ENCODE measurements at regions not wholly inside any gene's neighbourhood (a gene's known extent, or its start where the extent isn't known, plus 50 kb on each side); places are given as distances from the start of the nearest gene placed in this dataset.
A peak's percentile ranks its signal among the peaks of the same experiment; 100 is the strongest.

DNA sequence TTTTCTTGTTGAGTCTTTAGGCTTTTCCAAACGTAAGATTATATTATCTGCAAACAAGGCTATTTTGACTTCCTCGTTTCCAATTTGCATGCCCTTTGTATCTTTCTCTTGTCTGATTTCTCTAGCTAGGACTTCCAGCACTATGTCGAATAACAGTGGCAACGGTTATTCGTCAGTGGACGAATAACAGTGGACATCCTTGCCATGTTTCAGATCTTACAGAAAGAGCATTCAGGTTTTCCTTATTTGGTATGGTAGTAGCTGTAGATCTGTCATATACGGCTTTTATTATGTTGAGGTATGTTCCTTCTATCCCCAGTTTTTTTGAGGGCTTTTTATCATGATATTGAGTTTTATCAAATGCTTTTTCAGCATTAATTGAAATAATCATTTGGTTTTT lies 634.6 kb upstream of the ADGRL3 start:
- DNase-seq (ENCODE audit: insufficient read length, low spot score) (no peak), FAIRE-seq (no peak)

DNA sequence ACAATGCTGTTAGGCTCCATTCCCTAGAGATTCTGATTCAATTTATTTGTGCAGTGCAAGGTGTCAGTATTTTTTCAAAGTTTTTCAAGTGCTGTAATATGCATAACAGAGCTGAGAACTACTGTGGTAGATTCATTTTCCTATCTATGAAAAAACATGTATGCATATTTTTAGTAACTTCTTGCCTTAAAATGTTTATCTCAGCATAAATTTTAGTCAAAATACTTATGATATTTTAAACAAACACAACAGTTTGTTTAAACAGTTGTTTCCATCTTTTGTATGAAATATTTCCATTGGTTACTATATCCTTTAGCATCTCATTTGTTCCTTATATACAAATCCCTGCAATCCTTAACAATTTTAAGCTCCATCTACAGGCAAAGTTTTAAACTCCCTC lies 624.8 kb upstream of the ADGRL3 start:
- FAIRE-seq (no peak), DNase-seq (ENCODE audit: insufficient read length, low spot score) (no peak)

DNA sequence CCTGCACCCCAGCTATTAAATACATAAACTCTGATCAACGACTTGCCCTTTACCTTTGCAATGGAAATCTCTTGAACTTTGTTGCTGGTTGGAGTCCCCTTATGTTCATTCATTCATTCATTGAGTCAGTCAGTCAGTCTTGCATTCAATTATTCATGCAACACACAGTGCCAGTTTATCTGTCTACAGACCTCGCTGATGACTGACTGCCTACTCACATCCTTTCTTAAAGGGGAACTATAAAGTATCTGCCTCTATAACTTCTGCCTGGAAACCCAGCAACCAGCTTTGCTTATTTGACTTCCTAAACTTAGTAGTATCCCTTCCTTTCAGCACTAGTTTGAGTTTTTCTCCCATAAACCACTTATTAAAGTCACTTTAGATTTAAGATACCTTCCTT lies 620.8 kb upstream of the ADGRL3 start:
- no peak for DNase-seq (ENCODE audit: insufficient read length, low spot score)
- no peak for FAIRE-seq

DNA sequence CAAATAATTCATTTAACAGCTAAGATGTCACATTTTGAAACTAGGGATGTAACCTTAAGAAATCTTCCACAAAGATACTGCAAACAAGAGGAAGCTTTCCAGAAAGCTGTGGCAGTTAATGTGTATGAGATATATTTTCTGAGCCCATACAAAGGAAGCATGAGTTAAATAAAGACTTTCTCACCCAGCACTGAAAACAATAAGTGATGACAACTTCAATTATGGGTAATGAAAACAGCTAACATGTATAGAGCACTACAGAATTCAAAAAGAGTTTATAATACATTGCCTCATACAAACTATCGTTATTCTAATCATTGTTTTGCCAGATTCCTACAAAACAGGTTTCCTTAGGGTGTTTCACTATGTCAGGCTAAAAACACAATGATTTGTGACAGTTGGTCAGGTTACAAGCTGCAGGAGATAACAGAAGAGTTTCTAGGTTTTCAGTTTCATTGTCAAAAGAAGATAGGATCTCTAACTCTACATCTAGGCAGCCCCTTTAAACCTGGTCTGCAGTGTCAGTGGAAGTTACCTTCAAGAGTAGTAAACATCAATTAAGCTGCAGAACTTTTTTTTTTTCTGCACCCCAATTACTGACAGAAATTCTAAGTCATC lies 618.1 kb upstream of the ADGRL3 start:
- no peak for FAIRE-seq

DNA sequence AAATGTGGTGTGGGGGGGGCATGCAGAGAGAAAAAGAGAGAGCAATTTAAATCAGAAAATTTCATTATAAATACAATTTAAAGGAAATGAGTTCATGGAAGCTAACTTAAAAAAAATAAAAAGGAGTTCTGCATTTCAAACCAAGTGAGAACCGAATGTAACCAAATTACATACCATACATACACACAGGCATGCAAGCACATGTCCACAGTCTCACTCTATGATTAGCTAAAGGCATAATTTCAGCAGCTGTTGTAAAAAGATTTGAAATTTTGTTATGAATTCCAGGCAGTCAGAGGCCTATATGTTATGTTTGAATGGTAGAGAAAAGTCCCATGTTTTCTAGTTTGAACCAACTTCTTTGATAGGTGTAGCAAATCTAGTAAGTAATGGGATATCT lies 611.6 kb upstream of the ADGRL3 start:
- FAIRE-seq: no peak
- no peak for DNase-seq (ENCODE audit: insufficient read length, low spot score)

More for the DNA sequence above, 618.1 kb upstream of the ADGRL3 start:
- DNase-seq (ENCODE audit: insufficient read length, low spot score): no peak

DNA sequence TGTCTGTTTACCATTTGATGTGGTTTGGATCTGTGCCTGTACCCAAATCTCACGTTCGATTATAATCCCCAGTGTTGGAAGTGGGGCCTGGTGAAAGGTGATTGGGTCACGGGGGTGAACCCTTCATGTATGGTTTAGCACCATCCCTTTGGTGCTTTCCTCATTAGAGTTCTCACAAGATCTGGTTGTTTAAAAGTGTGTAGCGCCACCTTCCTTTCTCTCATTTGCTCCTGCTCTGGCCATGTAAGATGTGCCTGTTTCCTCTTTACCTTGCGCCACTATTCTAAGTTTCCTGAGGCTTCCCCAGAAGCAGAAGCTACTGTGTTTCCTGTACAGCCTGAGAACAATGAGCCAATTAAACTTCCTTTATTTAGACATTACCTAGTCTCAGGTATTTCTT lies 610.7 kb upstream of the ADGRL3 start:
- DNase-seq (ENCODE audit: insufficient read length, low spot score): no peak
- FAIRE-seq: no peak

DNA sequence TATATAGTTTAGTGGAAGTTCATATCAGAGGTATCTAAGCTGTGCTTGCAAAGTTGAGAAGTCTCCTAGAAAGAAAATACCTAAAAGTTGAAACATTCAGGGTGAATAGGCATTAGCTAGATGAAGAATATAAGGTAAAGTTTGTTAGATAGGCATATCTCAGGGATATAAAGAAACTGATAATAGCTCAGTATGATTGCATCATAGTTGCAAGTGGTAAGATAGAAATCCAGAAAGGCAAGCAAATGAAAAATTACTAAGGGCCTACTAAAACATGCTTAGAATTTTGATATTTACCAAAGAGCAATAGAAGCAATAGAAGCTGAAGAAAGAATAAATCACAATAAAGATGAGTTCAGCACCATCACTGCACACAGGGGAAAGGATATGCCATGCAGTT lies 610.0 kb upstream of the ADGRL3 start:
- DNase-seq (ENCODE audit: insufficient read length, low spot score): no peak
- FAIRE-seq: no peak

DNA sequence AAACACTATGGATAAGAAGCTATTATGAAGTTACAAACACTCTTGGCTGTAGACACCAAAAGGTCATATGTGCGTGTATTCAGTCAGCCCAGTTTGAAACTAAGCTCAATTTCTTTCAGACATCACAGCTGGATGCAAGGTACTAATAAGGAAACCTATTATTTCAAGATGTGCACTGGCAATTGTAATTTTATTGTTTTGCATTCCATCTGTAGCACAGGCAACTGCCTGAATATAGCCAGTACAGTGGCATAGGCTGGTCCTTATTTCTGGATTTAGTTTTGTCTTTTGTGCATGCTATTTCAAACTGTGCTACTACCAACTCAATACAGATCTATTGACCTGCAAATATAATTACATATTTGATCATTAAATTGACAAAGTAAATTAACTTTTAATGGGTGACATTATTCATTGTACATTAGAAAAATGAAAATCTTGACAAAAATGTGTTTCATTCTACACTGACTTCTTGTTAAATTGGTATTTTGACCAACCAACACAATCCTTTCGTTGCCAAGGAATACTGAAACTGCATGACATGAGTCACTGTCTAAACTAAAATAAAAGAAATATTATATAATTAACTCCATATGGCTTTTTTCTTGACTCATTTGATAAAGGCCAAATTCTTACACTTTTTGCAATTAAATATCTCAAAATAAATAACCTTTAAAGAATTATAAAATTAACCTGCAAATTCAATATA lies 594.3 kb upstream of the ADGRL3 start:
- DNase-seq (ENCODE audit: insufficient read length, low spot score) (no peak), FAIRE-seq (no peak)

DNA sequence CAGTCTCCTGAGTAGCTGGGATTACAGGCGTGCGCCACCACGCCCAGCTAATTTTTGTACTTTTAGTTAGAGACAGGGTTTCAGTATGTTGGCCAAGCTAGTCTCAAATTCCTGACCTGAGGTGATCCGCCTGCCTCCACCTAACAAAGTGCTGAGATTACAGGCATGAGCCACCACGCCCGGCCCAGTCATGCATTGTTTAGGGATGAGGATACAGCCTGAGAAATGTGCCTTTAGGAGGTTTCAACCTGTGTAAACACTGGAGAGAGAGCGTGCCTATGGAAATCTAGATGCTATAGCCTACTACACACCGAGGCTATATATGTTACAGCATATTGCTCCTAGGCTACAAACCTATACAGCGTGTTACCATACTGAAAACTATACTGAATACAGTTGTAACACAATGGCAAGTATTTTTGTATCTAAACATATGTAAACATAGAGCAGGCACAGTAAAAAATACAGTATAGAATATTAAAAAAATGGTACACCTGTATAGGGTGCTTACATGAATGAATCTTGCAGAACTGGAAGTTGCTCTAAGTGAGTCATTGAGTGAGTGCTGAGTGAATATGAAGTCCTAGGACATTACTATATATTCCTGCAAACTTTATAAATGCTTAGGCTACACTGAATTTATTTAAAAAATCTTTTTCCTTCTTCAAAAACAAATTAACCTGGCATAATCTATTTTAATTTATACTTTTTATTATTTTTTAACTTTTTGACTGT lies 588.2 kb upstream of the ADGRL3 start:
- no peak for FAIRE-seq
- no peak for DNase-seq (ENCODE audit: insufficient read length, low spot score)

DNA sequence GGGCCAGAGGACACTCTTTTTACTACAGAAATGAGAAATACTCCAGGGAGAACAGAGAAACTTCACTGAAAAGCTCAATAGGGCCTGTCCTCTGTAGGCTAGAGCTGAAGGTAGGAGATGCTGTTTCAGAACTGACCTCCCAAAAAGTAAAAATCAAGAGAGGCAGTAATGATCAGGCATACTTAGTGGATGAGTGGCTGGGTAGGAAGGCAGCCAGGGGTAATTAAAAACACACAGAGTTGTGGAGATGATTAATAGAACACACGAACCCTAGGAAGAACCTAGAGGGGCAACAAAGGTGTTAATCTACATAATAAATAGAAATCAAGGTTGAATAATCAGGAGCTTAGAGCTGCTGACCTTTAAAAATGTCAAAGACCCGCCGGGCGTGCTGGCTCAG lies 582.4 kb upstream of the ADGRL3 start:
- FAIRE-seq: no peak
- DNase-seq (ENCODE audit: insufficient read length, low spot score): no peak

DNA sequence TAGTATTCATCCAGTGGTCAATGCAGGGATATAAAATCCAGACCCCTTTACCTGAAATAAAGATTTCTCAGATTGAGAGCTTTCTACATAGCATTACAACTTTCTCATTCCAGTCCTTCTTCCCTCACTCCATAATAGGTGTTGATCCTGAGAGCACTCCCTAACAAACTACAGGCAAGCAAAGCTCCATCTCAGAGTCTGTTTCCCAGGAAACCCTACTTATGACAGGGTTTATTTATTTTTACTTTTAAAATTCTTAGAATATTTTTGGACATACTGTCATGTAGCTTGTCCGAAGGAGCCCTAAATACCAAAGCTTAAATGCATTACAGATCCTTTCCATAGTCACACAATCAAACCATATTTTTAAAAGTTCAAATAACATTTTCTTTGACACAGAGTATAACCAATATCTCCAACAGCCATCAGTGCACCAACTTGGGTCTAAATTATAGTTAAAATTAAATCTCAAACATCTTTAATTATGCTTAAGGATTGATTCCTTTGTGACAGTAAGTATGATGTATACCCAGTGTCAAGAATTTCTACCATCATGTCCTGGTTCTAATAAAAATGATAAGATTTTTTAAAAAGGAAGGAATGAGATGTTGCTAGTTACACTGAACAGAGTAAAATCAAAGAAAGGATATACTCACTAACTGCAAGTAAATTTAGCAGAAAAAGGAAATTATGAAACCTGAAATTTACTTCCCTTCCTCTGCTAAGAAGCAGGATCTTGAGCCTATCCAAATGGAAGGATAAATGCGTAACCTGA lies 580.4 kb upstream of the ADGRL3 start:
- no peak for FAIRE-seq
- no peak for DNase-seq (ENCODE audit: insufficient read length, low spot score)

DNA sequence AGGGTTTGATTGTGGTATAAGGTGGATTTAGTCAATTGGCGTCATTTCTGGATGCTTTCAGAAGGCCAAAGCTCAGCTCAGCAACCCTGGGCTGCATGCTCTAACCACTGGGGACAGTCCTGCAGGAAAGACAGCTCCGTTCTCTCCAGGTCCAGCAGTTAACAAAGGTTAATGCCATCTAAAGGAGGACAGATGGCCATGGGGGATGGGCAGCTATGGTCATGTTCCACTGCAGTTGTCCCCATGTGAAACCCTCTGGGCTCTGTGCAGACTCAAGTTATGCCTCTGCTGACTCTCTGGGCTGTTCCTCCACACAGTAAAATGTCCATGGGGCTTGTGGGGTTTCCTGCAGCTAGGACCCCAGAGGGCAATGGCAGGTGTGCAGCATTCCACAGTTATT lies 562.1 kb upstream of the ADGRL3 start:
- DNase-seq (ENCODE audit: insufficient read length, low spot score) (no peak), FAIRE-seq (no peak)

DNA sequence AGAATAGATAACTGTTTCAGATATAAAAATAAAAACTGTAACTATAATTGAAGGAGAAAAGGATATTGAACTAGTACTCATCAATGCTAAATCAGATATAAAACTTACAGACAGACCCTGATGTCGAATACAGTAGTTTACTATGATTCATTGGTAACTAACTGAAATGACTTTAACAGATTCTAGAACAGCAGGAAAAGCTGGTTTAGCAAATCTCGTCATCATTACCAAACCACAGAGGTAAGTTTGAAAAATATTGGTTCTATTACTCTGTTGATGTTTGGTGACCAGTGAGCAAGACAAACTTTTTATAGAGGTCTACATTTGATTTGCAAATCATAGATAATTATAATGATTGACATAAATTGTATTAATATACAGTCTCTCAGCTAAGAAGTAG lies 551.4 kb upstream of the ADGRL3 start:
- FAIRE-seq (no peak), DNase-seq (ENCODE audit: insufficient read length, low spot score) (no peak)

DNA sequence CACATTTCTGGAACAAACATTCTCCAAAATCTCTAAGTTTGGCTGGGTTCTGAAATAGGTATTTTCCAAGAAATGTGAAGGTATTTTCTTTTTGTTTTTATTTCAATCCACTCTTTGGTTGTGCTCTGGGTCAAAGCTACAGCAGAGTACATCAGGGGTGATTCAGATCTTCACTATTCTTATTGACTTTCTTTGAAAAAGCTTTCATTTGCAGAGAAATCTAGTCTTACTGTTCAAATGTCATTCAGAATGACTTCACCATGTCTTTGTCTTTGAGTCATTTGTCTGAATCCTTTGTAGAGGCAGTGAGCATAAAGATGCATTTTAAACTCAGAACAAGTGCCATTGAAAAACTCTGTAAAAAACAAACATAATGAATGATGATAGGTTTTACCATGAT lies 547.2 kb upstream of the ADGRL3 start:
- no peak for FAIRE-seq
- DNase-seq (ENCODE audit: insufficient read length, low spot score): no peak

DNA sequence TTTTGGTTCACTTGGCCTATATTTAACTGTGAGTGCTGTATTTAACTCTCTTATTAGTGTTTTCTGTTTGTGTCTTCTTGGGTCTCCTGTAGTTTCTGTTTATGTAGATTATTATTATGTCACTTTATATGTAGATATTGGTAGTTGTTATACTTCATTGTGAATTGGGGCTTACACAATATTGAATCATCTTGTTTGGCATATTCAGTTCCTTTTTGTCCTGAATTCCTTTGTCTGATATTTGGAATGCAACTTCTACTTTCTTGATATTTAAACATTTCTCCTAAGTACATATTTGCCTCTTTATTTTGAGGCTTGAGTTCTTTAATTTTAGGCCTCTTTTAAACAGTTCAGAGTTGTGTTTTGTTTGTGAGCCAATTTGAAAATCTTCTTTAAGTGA lies 544.8 kb upstream of the ADGRL3 start:
- FAIRE-seq (no peak), DNase-seq (ENCODE audit: insufficient read length, low spot score) (no peak)

DNA sequence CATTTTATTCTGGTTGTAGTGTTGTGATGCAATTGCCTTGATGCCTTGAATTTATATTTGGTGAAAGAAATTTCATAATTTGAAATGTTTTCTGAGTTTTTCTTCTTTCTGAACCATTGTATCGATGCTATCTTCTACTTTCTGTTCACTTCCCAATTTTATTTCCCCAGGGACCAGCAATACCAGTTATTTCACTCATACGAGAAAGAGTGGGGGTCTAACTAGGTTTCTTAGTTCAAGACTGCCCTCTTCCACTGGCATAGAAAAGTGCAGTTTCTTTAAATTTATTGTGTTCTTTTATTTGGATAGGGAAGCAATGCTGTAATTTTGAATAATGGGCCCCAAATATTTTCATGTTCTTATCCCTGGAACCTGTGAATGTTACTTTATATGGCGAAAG lies 544.0 kb upstream of the ADGRL3 start:
- DNase-seq (ENCODE audit: insufficient read length, low spot score) (no peak), FAIRE-seq (no peak)

DNA sequence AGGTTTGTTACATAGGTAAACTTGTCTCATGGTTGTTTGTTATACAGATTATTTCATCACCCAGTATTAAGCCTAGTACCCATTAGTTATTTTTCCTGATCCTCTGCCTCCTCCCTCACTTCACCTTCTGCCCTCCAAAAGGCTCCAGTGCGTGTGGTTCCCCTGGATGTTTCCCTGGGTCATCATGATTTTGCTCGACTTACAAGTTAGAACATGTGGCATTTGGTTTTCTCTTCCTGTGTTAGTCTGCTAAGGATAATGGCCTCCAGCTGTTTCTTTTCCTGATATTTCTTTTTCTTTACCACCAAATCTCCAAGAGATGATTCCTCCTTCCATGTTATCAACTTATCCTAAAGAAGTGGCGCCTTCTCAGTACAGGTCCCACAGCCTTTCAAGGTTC lies 543.1 kb upstream of the ADGRL3 start:
- no peak for FAIRE-seq

DNA sequence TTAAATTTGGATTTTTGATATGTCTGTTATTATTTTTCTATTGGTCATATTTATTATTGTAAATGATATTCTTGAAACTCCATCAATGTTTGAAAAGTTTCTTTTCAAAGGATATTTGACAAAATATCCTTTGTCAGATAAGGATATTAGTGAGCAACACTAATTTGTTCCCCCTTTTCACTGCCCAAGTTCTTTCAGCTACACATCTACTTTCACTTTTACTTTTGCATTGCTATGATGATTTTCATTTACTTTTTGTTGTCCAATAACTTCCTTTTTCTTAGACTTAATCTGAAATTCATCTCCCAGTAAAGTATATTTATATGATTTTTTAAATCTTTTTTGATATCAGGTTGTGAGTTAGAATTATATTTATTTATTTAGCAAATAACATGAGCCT lies 542.3 kb upstream of the ADGRL3 start:
- FAIRE-seq: no peak
- no peak for DNase-seq (ENCODE audit: insufficient read length, low spot score)

More for the DNA sequence above, 543.1 kb upstream of the ADGRL3 start:
- no peak for DNase-seq (ENCODE audit: insufficient read length, low spot score)

DNA sequence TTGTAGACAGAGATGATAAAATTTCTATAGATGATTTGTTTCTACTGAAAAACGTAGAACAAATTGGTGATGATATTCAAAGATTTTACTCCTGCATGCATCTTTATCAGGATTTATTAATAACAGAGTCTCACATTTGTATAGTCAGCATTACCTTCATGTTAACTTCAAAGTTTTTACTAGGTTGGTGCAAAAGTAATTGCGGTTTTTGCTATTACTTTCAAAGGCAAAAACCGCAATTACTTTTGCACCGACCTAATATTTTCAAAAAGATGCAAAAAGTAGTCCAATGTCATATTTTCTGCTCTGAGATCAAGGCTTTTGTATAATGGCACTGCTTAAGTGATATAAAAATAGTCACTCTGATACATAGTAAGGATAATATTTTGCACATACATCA lies 536.4 kb upstream of the ADGRL3 start:
- no peak for FAIRE-seq
- no peak for DNase-seq (ENCODE audit: insufficient read length, low spot score)

DNA sequence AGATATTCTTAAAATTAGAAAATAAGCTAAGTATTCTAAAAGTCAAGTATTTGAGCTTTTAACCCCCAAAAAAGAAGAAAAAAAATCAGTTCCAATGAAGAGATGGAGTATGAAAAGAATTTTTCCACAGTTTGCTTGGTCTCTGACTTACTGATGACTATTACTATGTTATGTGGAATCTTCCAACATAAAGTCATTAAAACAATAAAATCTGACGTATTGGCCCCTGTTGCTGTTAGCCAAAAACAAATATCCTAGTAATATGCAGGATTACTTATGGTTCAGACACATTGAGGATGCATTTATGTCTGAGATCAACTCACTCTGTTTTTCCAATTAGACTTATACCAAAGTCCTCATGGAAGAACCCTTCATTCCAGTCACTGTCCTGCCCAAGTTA lies 517.2 kb upstream of the ADGRL3 start:
- FAIRE-seq (no peak), DNase-seq (ENCODE audit: insufficient read length, low spot score) (peak; percentile 0)

DNA sequence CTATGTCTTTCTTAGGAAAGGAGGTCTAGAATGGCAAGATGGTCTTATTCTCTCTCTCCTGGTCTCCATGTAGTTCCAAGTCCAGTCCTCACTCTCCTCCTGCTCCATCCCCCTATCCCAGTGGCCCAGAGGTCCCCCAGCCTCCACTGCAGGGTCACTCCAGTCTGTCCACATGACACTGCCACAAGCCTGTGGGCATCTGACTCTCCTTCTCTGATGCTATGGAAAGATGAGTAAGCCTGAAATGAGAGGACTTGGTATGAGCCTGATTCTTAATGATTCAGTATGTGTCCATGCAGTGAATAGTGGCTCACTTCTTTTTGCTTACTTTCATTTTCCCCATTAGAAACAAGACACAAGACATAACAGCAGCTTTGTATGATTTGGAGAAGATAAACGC lies 516.8 kb upstream of the ADGRL3 start:
- FAIRE-seq: no peak

More for the DNA sequence above, 516.8 kb upstream of the ADGRL3 start:
- peak; percentile 23 for DNase-seq (ENCODE audit: insufficient read length, low spot score)

Measured in HTR-8/SVneo (cell line).